ENCODE measurements at regions not wholly inside any gene's neighbourhood (a gene's known extent, or its start where the extent isn't known, plus 50 kb on each side); places are given as distances from the start of the nearest gene placed in this dataset.
"Not testable (repeated sequence)": the region's sequence is repeated elsewhere in the genome, so short reads cannot be mapped to it uniquely, and the experiment has no call there.

GRCh38 chr14:106530423-106531107 lies 1004.2 kb downstream of the TMEM121 start:
- DNase-seq = no peak
- intact Hi-C loops (cut with DNase I) = no loop called here
- Histone ChIP-seq H3K36me3 (ENCODE audit: control insufficient read depth in 1 of 2, insufficient read depth in 2 of 2, low read length in 1 of 2) (no peaks in the 10 kb centered on the region), H3K4me3 (ENCODE audit: low read length in 2 of 2) (no peak overlapping the region), H3K27ac (ENCODE audit: low read depth in 1 of 2, low read length in 2 of 2) (no peak overlapping the region), H3K9me3 (ENCODE audit: control insufficient read depth, low read length) (no peaks in the 10 kb centered on the region), H3K4me1 (ENCODE audit: control insufficient read depth in 1 of 2, insufficient read depth in 2 of 2, low read length in 2 of 2) (no peaks in the 10 kb centered on the region), H3K27me3 (ENCODE audit: control insufficient read depth in 1 of 2, insufficient read depth in 2 of 2, low read length in 1 of 2) (no peaks in the 10 kb centered on the region)
- no peak for ATAC-seq (ENCODE audit: low FRiP score)
- WGBS, 2 donors = 62 to 64% methylated on average over 12 of the region's 12 CpGs

- intact Hi-C loops (cut with DNase I); H3K27ac ChIP-seq (ENCODE audit: low read depth in 1 of 2, low read length in 2 of 2); H3K36me3 ChIP-seq (ENCODE audit: control insufficient read depth in 1 of 2, insufficient read depth in 2 of 2, low read length in 1 of 2); H3K4me3 ChIP-seq (ENCODE audit: low read length in 2 of 2); H3K27me3 ChIP-seq (ENCODE audit: control insufficient read depth in 1 of 2, insufficient read depth in 2 of 2, low read length in 1 of 2); DNase-seq; ATAC-seq (ENCODE audit: low FRiP score); H3K9me3 ChIP-seq (ENCODE audit: control insufficient read depth, low read length); H3K4me1 ChIP-seq (ENCODE audit: control insufficient read depth in 1 of 2, insufficient read depth in 2 of 2, low read length in 2 of 2): not testable (repeated sequence)
- 39 to 48% methylated on average over 6 to 8 of the region's 11 CpGs for WGBS, 2 donors
Observed at GRCh38 chr14:106537597-106537996, 1011.2 kb downstream of the TMEM121 start.

- ATAC-seq (ENCODE audit: low FRiP score) = no peak
- no peak overlapping the region for H3K27ac ChIP-seq (ENCODE audit: low read depth in 1 of 2, low read length in 2 of 2)
- no peak overlapping the region for H3K4me3 ChIP-seq (ENCODE audit: low read length in 2 of 2)
- H3K9me3 ChIP-seq (ENCODE audit: control insufficient read depth, low read length) = peaks cover 2% of the 10 kb centered on the region
- H3K27me3 ChIP-seq (ENCODE audit: control insufficient read depth in 1 of 2, insufficient read depth in 2 of 2, low read length in 1 of 2) = no peaks in the 10 kb centered on the region
- intact Hi-C loops (cut with DNase I) = no loop called here
- 90 to 91% methylated on average over 2 of the region's 2 CpGs for WGBS, 2 donors
- H3K36me3 ChIP-seq (ENCODE audit: control insufficient read depth in 1 of 2, insufficient read depth in 2 of 2, low read length in 1 of 2) = no peaks in the 10 kb centered on the region
- H3K4me1 ChIP-seq (ENCODE audit: control insufficient read depth in 1 of 2, insufficient read depth in 2 of 2, low read length in 2 of 2) = no peaks in the 10 kb centered on the region
- DNase-seq = no peak
Observed at GRCh38 chr14:106538201-106538600, 1011.8 kb downstream of the TMEM121 start.

DNA sequence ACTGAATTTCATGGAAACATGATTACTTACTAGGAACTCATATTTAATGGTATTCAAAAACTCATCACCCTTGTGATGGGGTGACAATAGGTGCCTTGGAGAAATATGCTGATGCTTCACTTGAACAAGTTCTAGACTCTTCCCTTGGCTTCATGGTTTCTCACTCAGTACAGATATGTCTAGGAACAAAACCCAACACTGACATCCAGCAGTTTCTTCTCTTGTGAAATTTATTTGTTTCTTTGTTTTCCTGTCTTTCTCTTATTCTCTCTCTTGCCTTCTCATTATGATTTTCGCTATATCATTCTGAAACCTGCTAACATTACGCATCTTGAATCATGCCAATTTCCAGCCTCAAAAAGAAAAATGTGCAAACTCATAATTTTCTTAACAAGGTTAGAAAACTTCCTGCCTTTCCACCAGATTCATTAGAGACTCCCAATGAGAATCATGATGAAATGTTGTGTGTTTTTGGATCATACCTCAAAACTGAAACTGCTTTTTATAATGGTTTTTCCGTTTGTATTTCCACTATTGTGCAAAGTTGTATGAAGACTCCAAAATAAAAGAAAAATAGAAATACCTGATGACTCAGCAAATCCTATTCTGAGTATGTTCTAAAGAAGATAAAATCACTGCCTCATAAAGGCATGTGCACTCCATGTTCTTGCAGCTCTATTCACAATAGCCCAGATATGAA lies 1021.5 kb downstream of the TMEM121 start:
- DNase-seq = no peak
- 45 to 48% methylated on average over 3 of the region's 3 CpGs for WGBS, 2 donors
- no peaks in the 10 kb centered on the region for H3K27me3 ChIP-seq (ENCODE audit: control insufficient read depth in 1 of 2, insufficient read depth in 2 of 2, low read length in 1 of 2)
- no peak overlapping the region for H3K27ac ChIP-seq (ENCODE audit: low read depth in 1 of 2, low read length in 2 of 2)
- H3K9me3 ChIP-seq (ENCODE audit: control insufficient read depth, low read length) = no peaks in the 10 kb centered on the region
- H3K4me1 ChIP-seq (ENCODE audit: control insufficient read depth in 1 of 2, insufficient read depth in 2 of 2, low read length in 2 of 2) = no peaks in the 10 kb centered on the region
- ATAC-seq (ENCODE audit: low FRiP score) = no peak
- intact Hi-C loops (cut with DNase I) = no loop called here
- no peaks in the 10 kb centered on the region for H3K36me3 ChIP-seq (ENCODE audit: control insufficient read depth in 1 of 2, insufficient read depth in 2 of 2, low read length in 1 of 2)
- H3K4me3 ChIP-seq (ENCODE audit: low read length in 2 of 2) = no peak overlapping the region

- no peak overlapping the region for H3K4me3 ChIP-seq (ENCODE audit: low read length in 2 of 2)
- H3K9me3 ChIP-seq (ENCODE audit: control insufficient read depth, low read length) = no peaks in the 10 kb centered on the region
- 92 to 93% methylated on average over 1 of the region's 1 CpG for WGBS, 2 donors
- H3K36me3 ChIP-seq (ENCODE audit: control insufficient read depth in 1 of 2, insufficient read depth in 2 of 2, low read length in 1 of 2) = no peaks in the 10 kb centered on the region
- H3K27me3 ChIP-seq (ENCODE audit: control insufficient read depth in 1 of 2, insufficient read depth in 2 of 2, low read length in 1 of 2) = no peaks in the 10 kb centered on the region
- no peaks in the 10 kb centered on the region for H3K4me1 ChIP-seq (ENCODE audit: control insufficient read depth in 1 of 2, insufficient read depth in 2 of 2, low read length in 2 of 2)
- DNase-seq (no peak), ATAC-seq (ENCODE audit: low FRiP score) (no peak)
- H3K27ac ChIP-seq (ENCODE audit: low read depth in 1 of 2, low read length in 2 of 2) = no peak overlapping the region
- intact Hi-C loops (cut with DNase I) = no loop called here
Observed at GRCh38 chr14:106549064-106549463, 1022.7 kb downstream of the TMEM121 start.

GRCh38 chr14:106551265-106551664 lies 1024.9 kb downstream of the TMEM121 start:
- intact Hi-C loops (cut with DNase I) = no loop called here
- DNase-seq = no peak
- Histone ChIP-seq H3K36me3 (ENCODE audit: control insufficient read depth in 1 of 2, insufficient read depth in 2 of 2, low read length in 1 of 2) (no peaks in the 10 kb centered on the region), H3K4me3 (ENCODE audit: low read length in 2 of 2) (no peak overlapping the region), H3K27ac (ENCODE audit: low read depth in 1 of 2, low read length in 2 of 2) (no peak overlapping the region), H3K27me3 (ENCODE audit: control insufficient read depth in 1 of 2, insufficient read depth in 2 of 2, low read length in 1 of 2) (no peaks in the 10 kb centered on the region), H3K9me3 (ENCODE audit: control insufficient read depth, low read length) (no peaks in the 10 kb centered on the region), H3K4me1 (ENCODE audit: control insufficient read depth in 1 of 2, insufficient read depth in 2 of 2, low read length in 2 of 2) (no peaks in the 10 kb centered on the region)
- no peak for ATAC-seq (ENCODE audit: low FRiP score)
- 40 to 50% methylated on average over 2 of the region's 2 CpGs for WGBS, 2 donors

DNA sequence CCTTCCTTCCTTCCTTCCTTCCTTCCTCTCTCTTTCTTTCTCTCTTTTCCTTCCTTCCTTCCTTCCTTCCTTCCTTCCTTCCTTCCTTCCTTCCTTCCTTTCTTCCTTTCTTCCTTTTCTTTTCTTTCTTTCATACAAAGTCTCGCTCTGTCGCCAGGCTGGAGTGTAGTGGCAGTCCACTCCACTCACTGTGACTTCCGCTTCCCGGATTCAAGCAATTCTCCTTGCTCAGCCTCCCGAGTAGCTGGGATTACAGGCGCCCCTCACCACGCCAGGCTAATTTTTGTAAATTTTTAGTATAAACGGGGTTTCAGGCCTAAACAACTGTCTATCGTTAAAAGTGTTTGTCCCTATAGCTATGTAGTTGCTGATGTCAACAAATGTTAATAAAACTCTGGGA lies 1029.8 kb downstream of the TMEM121 start:
- WGBS, 2 donors = 66 to 70% methylated on average over 9 of the region's 9 CpGs
- H3K27me3 ChIP-seq (ENCODE audit: control insufficient read depth in 1 of 2, insufficient read depth in 2 of 2, low read length in 1 of 2); H3K4me1 ChIP-seq (ENCODE audit: control insufficient read depth in 1 of 2, insufficient read depth in 2 of 2, low read length in 2 of 2); H3K9me3 ChIP-seq (ENCODE audit: control insufficient read depth, low read length); intact Hi-C loops (cut with DNase I); H3K27ac ChIP-seq (ENCODE audit: low read depth in 1 of 2, low read length in 2 of 2); DNase-seq; H3K36me3 ChIP-seq (ENCODE audit: control insufficient read depth in 1 of 2, insufficient read depth in 2 of 2, low read length in 1 of 2); ATAC-seq (ENCODE audit: low FRiP score); H3K4me3 ChIP-seq (ENCODE audit: low read length in 2 of 2): not testable (repeated sequence)

DNA sequence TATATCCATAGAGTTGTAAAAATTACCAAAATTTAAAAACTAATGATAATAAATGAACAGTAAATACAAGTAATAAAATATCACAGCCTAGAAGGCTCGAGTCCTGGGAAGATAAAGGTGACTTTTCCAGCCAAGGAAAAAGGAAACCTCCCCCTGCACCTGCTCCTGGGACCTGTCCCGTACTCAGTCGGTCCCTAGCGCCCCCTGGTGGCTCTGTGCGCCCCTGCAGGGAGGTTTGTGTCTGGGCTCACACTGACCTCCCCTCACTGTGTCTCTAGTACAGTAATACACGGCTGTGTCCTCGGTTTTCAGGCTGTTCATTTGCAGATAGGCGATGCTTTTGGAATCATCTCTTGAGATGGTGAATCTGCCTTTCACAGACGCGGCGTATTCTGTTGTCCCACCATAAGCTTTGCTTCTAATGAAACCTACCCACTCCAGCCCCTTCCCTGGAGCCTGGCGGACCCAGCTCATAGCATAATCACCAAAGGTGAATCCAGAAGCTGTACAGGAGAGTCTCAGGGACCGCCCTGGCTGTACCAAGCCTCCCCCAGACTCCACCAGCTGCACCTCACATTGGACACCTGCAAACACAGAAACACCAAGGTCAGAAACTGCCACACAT lies 1030.4 kb downstream of the TMEM121 start:
- WGBS, 2 donors = 36 to 37% methylated on average over 13 of the region's 13 CpGs

DNA sequence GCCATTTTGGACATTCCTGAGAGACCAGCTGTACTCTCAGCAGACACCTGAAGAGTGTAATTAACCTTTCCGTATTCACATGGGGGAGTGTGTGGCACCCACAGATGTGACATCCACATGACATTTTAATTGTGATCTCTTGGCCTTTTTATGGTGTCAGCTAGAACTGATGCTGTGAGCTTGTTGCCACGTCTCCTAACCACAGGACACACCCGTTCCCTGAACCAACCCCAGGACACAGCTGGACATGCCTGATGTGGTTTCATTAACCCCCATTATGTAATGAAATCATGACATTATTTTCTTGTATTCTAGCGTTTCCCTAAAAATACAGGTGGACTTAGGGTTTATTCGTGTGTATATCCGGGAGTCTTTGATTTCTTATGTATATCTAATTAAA lies 1036.1 kb downstream of the TMEM121 start:
- no peaks in the 10 kb centered on the region for H3K4me1 ChIP-seq (ENCODE audit: control insufficient read depth in 1 of 2, insufficient read depth in 2 of 2, low read length in 2 of 2)
- no peak overlapping the region for H3K27ac ChIP-seq (ENCODE audit: low read depth in 1 of 2, low read length in 2 of 2)
- WGBS, 2 donors = 34 to 36% methylated on average over 6 of the region's 6 CpGs
- no peaks in the 10 kb centered on the region for H3K27me3 ChIP-seq (ENCODE audit: control insufficient read depth in 1 of 2, insufficient read depth in 2 of 2, low read length in 1 of 2)
- ATAC-seq (ENCODE audit: low FRiP score) (no peak), DNase-seq (no peak)
- H3K4me3 ChIP-seq (ENCODE audit: low read length in 2 of 2) = no peak overlapping the region
- intact Hi-C loops (cut with DNase I) = no loop called here
- no peaks in the 10 kb centered on the region for H3K9me3 ChIP-seq (ENCODE audit: control insufficient read depth, low read length)
- no peaks in the 10 kb centered on the region for H3K36me3 ChIP-seq (ENCODE audit: control insufficient read depth in 1 of 2, insufficient read depth in 2 of 2, low read length in 1 of 2)

More for the DNA sequence above, 1030.4 kb downstream of the TMEM121 start:
- Histone ChIP-seq H3K4me3 (ENCODE audit: low read length in 2 of 2) (no peak overlapping the region), H3K27ac (ENCODE audit: low read depth in 1 of 2, low read length in 2 of 2) (no peak overlapping the region), H3K9me3 (ENCODE audit: control insufficient read depth, low read length) (no peaks in the 10 kb centered on the region), H3K4me1 (ENCODE audit: control insufficient read depth in 1 of 2, insufficient read depth in 2 of 2, low read length in 2 of 2) (no peaks in the 10 kb centered on the region), H3K36me3 (ENCODE audit: control insufficient read depth in 1 of 2, insufficient read depth in 2 of 2, low read length in 1 of 2) (no peaks in the 10 kb centered on the region), H3K27me3 (ENCODE audit: control insufficient read depth in 1 of 2, insufficient read depth in 2 of 2, low read length in 1 of 2) (no peaks in the 10 kb centered on the region)
- DNase-seq = no peak
- intact Hi-C loops (cut with DNase I) = no loop called here
- ATAC-seq (ENCODE audit: low FRiP score) = no peak
